C4-2B (cell line): ENCODE measurements at regions not wholly inside any gene's neighbourhood (a gene's known extent, or its start where the extent isn't known, plus 50 kb on each side); places are given as distances from the start of the nearest gene placed in this dataset.
A peak's percentile ranks its signal among the peaks of the same experiment; 100 is the strongest.

Experiments used
- H3K27ac ChIP-seq: fragments of 450-650 bp; 2 replicates; pipeline ENCODE4 v1.5.1; 2017
- ZFX ChIP-seq: fragments of 450-650 bp; IDR thresholded peaks from 2 replicates; pipeline ENCODE4 v1.6.1; 2017
- TF ChIP-seq, protein P1 (sequence below): fragments of 450-650 bp; conservative IDR thresholded peaks from 2 replicates; pipeline ENCODE4 v1.5.1; 2017; ENCODE audit warnings: mild to moderate bottlenecking

DNA sequence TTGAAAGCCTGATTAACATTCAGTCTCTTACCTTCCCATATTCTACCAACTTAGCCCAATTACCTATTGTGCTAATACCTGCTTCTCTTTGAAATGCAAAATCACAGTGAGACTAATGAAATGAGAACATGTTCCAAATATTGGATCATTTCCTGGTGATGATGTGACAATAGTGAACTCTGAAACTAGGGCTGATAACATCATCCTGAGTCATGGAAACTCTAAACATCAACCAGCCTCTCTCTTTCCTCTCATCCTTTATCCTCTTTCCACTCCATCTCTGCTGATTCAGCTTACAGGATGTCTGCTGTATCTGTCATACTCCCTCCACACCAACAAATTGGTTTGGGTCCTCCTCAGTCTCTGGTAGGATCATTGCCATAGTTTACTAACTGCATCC is 98.8 kb upstream of the NCKAP5 start:
- no peak overlapping the region for H3K27ac ChIP-seq
- TF ChIP-seq, protein P1, sequence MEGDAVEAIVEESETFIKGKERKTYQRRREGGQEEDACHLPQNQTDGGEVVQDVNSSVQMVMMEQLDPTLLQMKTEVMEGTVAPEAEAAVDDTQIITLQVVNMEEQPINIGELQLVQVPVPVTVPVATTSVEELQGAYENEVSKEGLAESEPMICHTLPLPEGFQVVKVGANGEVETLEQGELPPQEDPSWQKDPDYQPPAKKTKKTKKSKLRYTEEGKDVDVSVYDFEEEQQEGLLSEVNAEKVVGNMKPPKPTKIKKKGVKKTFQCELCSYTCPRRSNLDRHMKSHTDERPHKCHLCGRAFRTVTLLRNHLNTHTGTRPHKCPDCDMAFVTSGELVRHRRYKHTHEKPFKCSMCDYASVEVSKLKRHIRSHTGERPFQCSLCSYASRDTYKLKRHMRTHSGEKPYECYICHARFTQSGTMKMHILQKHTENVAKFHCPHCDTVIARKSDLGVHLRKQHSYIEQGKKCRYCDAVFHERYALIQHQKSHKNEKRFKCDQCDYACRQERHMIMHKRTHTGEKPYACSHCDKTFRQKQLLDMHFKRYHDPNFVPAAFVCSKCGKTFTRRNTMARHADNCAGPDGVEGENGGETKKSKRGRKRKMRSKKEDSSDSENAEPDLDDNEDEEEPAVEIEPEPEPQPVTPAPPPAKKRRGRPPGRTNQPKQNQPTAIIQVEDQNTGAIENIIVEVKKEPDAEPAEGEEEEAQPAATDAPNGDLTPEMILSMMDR = no peak
- no peak for TF ChIP-seq ZFX

DNA sequence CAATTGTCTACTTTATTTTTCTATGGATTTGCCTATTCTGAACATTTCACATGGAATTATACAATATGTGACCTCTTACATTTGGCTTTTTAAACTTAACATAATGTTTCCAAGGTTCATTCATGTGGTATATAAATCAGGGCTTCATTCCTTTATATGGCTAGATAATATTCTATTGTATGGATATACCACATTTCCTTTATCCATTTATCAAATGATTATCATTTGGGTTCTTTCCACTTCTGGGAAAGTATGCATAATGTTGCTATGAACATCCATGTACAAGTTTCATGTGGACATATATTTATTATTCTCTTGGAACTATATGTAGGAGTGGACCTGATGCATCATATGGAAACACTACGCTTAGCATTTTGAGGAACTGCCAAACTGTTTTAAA is 99.7 kb upstream of the NCKAP5 start:
- TF ChIP-seq, protein P1 = no peak
- no peak for TF ChIP-seq ZFX
- H3K27ac ChIP-seq = no peak overlapping the region

DNA sequence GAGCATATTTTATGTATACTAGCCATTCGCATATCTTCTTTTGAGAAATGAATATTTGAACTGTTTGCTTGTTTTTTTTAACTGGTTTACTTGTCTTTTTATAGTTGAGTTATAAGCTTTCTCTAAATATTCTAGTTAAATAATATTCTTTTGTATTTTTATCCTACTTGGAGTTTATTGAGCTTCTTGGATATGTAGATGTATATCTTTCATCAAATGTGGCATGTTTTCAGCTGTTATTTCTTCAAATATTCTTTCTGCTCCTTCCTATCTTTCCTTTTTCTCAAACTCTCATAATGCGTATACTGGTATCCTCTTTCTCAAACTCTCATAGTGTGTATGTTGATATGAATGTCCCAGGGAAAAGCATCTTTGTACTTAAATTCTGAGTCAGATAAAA is 100.3 kb upstream of the NCKAP5 start:
- no peak for TF ChIP-seq ZFX
- TF ChIP-seq, protein P1 = no peak

DNA sequence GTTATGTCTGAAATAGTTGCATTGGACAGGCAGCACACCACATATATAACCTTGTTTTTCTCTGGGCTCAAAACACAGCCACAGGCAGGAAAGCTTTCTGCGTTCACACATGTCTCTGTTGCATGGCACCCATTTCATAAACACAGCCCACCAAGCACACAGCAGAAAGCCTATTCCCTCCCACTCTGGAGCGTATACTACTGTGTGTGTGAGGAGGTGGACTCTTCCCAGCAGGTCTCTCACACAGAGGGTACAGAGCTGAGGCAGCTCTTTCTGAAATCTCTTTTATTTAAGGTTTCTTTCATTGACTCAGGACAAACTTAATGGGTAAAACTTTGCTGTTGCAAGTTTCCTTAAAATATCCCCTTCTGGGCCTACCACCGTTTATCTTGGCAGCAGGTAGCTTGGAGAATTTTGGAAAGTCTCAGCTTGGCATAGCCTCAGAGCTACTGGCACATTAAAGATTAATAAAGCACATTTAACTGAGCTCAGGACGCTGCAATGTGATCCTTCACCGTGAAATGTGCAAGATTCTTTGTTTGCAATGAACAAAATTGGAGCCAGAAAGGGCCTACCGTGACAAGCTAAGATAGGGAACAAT is 105.1 kb upstream of the NCKAP5 start:
- peak overlapping the region; percentile 26; the same call in 1 of the 2 replicates for H3K27ac ChIP-seq
- TF ChIP-seq ZFX = no peak

More for the DNA sequence above, 100.3 kb upstream of the NCKAP5 start:
- H3K27ac ChIP-seq = no peak overlapping the region

DNA sequence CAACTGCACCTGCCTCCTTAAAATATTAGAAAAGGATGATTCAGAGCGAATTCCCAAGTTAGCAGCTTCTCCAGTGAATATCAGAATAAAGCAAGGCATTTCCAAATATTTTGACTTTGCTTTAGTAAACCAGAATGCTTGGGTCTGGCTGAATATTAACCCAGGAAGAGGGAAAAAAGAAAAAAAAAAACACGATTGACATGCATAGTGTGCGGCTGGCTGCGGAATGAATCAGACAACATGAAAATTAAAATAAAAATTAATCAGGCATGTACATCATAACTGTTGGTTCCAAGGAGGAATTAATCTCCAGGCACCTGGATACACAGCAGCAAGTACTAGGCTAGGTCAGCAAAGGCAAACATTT is 105.8 kb upstream of the NCKAP5 start:
- no peak for TF ChIP-seq ZFX
- TF ChIP-seq, protein P1 = no peak
- H3K27ac ChIP-seq = peak overlapping the region; percentile 59; the same call in 1 of the 2 replicates

DNA sequence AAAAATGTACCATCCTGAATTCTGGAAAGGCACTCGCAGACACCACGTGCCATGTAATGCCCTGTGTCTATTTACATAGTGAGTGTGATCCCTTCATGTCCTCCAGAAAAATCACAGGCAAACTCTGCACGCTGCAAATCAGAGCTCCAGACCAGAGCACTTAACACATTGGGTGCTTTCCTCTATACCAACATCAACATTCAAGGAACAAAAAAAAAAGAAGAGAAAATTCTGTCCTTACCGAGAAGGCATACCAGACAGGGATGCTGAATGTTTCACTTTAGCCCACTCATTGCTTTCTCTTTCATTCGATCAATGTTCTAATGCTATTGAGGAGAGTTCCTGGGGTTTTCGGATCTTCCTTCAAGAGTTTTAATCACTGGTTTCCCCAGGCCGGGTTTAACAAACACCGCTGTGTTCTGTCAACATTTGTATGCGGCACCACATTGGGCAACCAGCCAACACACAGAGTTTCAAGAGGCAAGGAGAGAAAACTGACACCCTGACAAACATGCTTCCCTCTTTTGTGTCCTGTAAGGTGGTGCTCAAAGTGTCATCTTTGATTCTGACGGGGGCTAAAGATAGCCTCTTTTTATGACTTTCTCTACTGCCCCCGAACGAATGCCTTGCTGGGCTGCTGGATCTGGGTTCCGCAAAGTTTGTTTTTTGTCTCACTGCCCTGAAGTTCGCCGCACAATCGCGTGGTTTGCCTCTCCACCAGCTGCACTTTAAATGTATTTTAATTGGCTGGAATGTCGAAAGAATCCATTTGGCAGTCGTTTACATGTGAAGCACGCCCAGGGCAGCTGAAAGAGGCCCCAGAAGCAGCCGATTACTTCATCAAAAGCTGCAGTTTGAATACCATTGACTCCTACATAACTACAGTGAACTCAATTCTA is 106.4 kb upstream of the NCKAP5 start:
- peak overlapping the region; percentile 59 for H3K27ac ChIP-seq
- TF ChIP-seq, protein P1 = no peak
- no peak for TF ChIP-seq ZFX

DNA sequence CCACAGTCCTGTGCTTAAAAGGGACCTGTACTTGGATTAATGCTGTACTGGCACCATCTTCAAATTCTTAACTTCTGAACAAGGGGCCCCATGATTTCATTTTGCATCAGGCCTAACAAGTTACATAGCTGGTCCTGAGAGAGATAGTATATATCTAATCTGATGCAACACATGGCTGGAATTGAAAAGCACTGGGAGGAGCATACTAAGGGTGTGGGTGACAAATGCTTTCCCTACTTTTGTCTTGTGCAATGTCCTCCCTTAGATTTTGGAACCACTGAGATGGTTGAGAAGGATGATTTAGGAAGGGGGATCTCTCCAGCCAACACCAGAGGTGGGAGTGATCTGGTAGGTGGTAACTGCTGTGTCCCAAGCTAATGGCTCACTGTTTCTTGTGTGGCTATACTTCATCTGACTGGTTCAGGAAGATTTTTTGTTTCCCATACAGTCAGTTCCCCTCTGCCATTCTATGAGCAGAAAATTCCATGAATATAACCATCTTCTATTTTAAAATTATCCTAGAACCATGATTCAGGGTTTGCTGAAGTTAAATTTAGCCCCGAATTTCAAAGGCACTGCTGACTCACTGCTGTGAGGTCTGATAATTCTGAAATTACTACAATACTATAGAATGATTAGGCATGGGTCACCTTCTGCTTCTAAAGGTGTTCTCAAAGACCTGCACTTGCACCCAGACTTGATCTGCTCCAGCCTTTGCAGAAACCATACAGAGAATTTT is 108.3 kb upstream of the NCKAP5 start:
- H3K27ac ChIP-seq = no peak overlapping the region
- TF ChIP-seq, protein P1 = no peak
- TF ChIP-seq ZFX = no peak
